Smooth muscle cell (in vitro differentiated cells): ENCODE measurements at regions not wholly inside any gene's neighbourhood (a gene's known extent, or its start where the extent isn't known, plus 50 kb on each side); places are given as distances from the start of the nearest gene placed in this dataset.

Experiments used
- DNase-seq: peaks from one replicate; lab custom pipeline; 2025; ENCODE audit not compliant: unreplicated experiment; lab: John Stamatoyannopoulos, UW
- H2AFZ ChIP-seq: fragments of 200-600 bp; sonication (generic); 2 replicates; pipeline ENCODE4 v1.6.0; 2016; ENCODE audit warnings: antibody characterized with exemption, low read depth, mild to moderate bottlenecking
- H3F3A ChIP-seq: fragments of 200-600 bp; sonication (generic); 2 replicates; pipeline ENCODE4 v1.6.0; 2017; ENCODE audit warnings: antibody characterized with exemption, low read depth
- H3K27ac ChIP-seq: fragments of 200-600 bp; sonication (generic); 2 replicates; pipeline ENCODE4 v1.5.1; 2016; ENCODE audit warnings: low read depth, mild to moderate bottlenecking
- H3K27me3 ChIP-seq: fragments of 200-600 bp; sonication (generic); 2 replicates; pipeline ENCODE4 v1.6.1; 2016; ENCODE audit warnings: low read depth, mild to moderate bottlenecking
- H3K36me3 ChIP-seq: fragments of 200-600 bp; sonication (generic); 2 replicates; pipeline ENCODE4 v1.5.1; 2016; ENCODE audit warnings: low read depth
- H3K4me1 ChIP-seq: fragments of 200-600 bp; sonication (generic); 2 replicates; pipeline ENCODE4 v1.5.1; 2016; ENCODE audit warnings: low read depth
- H3K4me2 ChIP-seq: fragments of 200-600 bp; sonication (generic); 2 replicates; pipeline ENCODE4 v1.6.0; 2016; ENCODE audit warnings: mild to moderate bottlenecking
- H3K4me3 ChIP-seq: fragments of 200-600 bp; sonication (generic); 2 replicates; pipeline ENCODE4 v1.5.1; 2016; ENCODE audit warnings: mild to moderate bottlenecking
- H3K79me2 ChIP-seq: fragments of 200-600 bp; sonication (generic); 2 replicates; pipeline ENCODE4 v1.6.0; 2016; ENCODE audit warnings: low read depth, mild to moderate bottlenecking
- H3K9ac ChIP-seq: fragments of 200-600 bp; sonication (generic); 2 replicates; pipeline ENCODE4 v1.6.0; 2016; ENCODE audit warnings: low read depth
- H3K9me3 ChIP-seq: fragments of 200-600 bp; sonication (generic); replicated peaks from 2 replicates; pipeline ENCODE4 v1.5.1; 2016; ENCODE audit warnings: low read depth
- H4K20me1 ChIP-seq: fragments of 200-600 bp; sonication (generic); 2 replicates; pipeline ENCODE4 v1.6.0; 2016; ENCODE audit warnings: low read depth
- CTCF ChIP-seq: fragments of 200-600 bp; sonication (generic); IDR thresholded peaks from 2 replicates; pipeline ENCODE4 v1.5.1; 2017; ENCODE audit warnings: borderline replicate concordance, mild to moderate bottlenecking, antibody characterized with exemption; ENCODE audit not compliant: insufficient read depth, poor library complexity, severe bottlenecking
- WGBS: methylation state at CpG from one replicate; pipeline ENCODE4 v1.1.7; 2016; ENCODE audit warnings: low lambda C conversion rate; 5-methylcytosine and 5-hydroxymethylcytosine counted together

GRCh38 chr2:216574046-216574445 lies 59.2 kb upstream of the IGFBP2 start:
- DNase-seq: no peak
- no peak overlapping the region for H2AFZ ChIP-seq
- no peaks in the 10 kb centered on the region for H3K27me3 ChIP-seq
- no peak overlapping the region for H3K9ac ChIP-seq
- peak overlapping the region; percentile 16 for H3K4me2 ChIP-seq
- no peaks in the 10 kb centered on the region for H3K79me2 ChIP-seq
- H3K4me3 ChIP-seq: no peak overlapping the region
- H3K36me3 ChIP-seq: no peaks in the 10 kb centered on the region
- H3K9me3 ChIP-seq: no peaks in the 10 kb centered on the region
- 15% methylated on average over 2 of the region's 2 CpGs for WGBS
- H3K27ac ChIP-seq: no peak overlapping the region
- TF ChIP-seq CTCF: no peak
- H3F3A ChIP-seq: no peaks in the 10 kb centered on the region
- peaks cover 1% of the 10 kb centered on the region for H3K4me1 ChIP-seq
- H4K20me1 ChIP-seq: no peaks in the 10 kb centered on the region

DNA sequence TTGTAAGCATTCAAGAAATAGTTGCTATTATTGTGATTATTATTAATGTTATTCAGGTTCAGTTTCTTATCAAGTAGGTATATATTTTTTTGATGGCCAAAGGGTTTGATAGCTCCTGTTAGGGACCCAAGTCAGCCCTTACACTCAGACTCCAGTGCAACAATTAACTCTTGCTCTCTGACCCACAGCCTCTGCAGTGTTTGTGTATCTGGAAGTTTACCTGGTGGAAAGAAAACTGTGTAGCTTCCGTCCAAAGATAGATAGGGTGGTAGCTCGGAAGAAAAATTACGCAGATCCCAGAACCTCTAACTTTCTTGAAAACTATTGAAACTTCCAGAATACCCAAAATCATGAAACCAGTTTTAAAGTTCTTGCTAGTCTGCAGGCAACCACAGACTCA lies 58.6 kb upstream of the IGFBP2 start:
- no peak overlapping the region for H3K27ac ChIP-seq
- no peak overlapping the region for H3K9ac ChIP-seq
- no peak overlapping the region for H2AFZ ChIP-seq
- no peaks in the 10 kb centered on the region for H3K4me1 ChIP-seq
- H3K4me3 ChIP-seq: no peak overlapping the region
- TF ChIP-seq CTCF: no peak
- H4K20me1 ChIP-seq: no peaks in the 10 kb centered on the region
- H3K79me2 ChIP-seq: no peaks in the 10 kb centered on the region
- H3K4me2 ChIP-seq: peak overlapping the region; percentile 16
- no peaks in the 10 kb centered on the region for H3F3A ChIP-seq
- H3K36me3 ChIP-seq: no peaks in the 10 kb centered on the region
- H3K9me3 ChIP-seq: no peaks in the 10 kb centered on the region
- H3K27me3 ChIP-seq: no peaks in the 10 kb centered on the region
- DNase-seq: no peak
- WGBS: 96% methylated on average over 3 of the region's 3 CpGs

GRCh38 chr2:216575465-216575864 lies 57.8 kb upstream of the IGFBP2 start:
- H3F3A ChIP-seq: no peaks in the 10 kb centered on the region
- no peak overlapping the region for H3K9ac ChIP-seq
- no peaks in the 10 kb centered on the region for H3K9me3 ChIP-seq
- no peak overlapping the region for H3K27ac ChIP-seq
- no peaks in the 10 kb centered on the region for H3K36me3 ChIP-seq
- no peaks in the 10 kb centered on the region for H4K20me1 ChIP-seq
- WGBS: 80% methylated on average over 1 of the region's 1 CpG
- H3K4me2 ChIP-seq: no peak overlapping the region
- H3K79me2 ChIP-seq: no peaks in the 10 kb centered on the region
- no peak for TF ChIP-seq CTCF
- no peak overlapping the region for H3K4me3 ChIP-seq
- H2AFZ ChIP-seq: no peak overlapping the region
- H3K27me3 ChIP-seq: no peaks in the 10 kb centered on the region
- H3K4me1 ChIP-seq: no peaks in the 10 kb centered on the region
- no peak for DNase-seq

DNA sequence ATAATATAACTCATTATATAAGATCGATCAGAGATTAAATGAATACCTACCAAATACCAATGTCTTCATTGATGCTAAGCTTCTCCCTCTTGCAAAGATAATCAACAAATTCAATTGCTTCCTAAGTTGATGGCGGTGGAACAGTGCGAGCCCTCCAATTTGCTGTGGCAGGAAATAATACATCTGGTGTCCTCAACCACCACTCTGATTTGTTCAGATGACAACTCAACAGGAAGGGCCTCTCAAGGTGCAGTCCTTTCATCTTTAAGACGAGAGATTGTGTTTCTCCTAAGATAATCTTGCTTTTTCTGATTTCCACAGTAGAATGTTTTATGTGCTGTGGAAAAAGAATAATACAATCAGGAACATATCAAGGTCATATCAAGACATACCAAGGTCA lies 56.6 kb upstream of the IGFBP2 start:
- WGBS: 95% methylated on average over 4 of the region's 4 CpGs

More for the DNA sequence above, 56.6 kb upstream of the IGFBP2 start:
- no peak for TF ChIP-seq CTCF
- H3K79me2 ChIP-seq: no peaks in the 10 kb centered on the region
- no peaks in the 10 kb centered on the region for H3F3A ChIP-seq
- no peak overlapping the region for H3K4me2 ChIP-seq
- H2AFZ ChIP-seq: no peak overlapping the region
- no peak for DNase-seq
- no peak overlapping the region for H3K27ac ChIP-seq
- H3K9me3 ChIP-seq: no peaks in the 10 kb centered on the region
- H4K20me1 ChIP-seq: no peaks in the 10 kb centered on the region
- H3K9ac ChIP-seq: no peak overlapping the region
- no peaks in the 10 kb centered on the region for H3K36me3 ChIP-seq
- no peaks in the 10 kb centered on the region for H3K4me1 ChIP-seq
- H3K27me3 ChIP-seq: no peaks in the 10 kb centered on the region
- H3K4me3 ChIP-seq: no peak overlapping the region
